ENCODE measurements at regions not wholly inside any gene's neighbourhood (a gene's known extent, or its start where the extent isn't known, plus 50 kb on each side); places are given as distances from the start of the nearest gene placed in this dataset.

DNA sequence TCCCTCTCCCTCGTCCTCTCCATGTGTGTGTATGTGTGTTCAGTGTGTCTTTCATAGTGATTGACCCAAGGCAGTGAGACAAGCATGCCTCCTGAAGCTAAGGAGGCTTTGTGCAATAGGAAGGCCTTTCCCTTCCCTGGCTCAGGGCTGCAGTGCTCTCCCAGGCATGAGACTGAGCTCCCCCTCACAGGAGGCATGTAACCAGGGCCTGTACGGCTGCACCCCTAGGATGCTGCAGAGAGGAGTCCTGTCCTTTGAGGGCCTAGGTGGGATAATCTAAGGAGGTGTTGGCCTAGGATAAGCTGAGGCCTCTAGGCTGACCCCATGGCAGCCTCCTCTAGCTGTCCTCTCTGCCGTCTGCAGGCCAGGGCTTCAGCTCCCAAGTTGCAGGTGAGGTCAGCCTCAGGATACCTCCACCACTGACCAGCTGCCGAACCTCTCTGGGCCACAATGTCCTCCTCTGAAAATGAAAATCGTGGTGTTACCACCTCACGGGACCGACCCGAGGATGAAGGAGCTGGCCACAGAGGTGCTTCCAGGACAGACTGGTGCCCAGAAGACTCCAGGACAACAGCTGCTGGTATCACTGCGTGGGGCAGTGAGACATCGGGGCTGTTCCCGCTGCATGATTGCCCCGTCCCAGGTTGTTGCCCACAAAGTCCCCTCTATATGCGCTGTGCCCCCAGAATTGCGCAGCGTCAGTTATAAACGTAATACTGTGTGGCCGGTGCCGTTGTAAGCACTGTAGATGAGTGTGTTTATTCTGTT, 129.6 kb downstream of the BARX1 start:
- Histone ChIP-seq H3K4me3 (ENCODE audit: low read length) (no peak overlapping the region), H3K9me3 (ENCODE audit: control insufficient read depth, low read depth, low read length) (no peaks in the 10 kb centered on the region), H3K9ac (ENCODE audit: low read length) (no peak overlapping the region), H3K27ac (ENCODE audit: low read length) (no peak overlapping the region), H3K4me1 (ENCODE audit: control insufficient read depth, low read depth, low read length) (no peaks in the 10 kb centered on the region), H3K27me3 (ENCODE audit: control insufficient read depth, insufficient read depth, low read length) (no peaks in the 10 kb centered on the region), H3K36me3 (ENCODE audit: control insufficient read depth, low read depth, low read length) (no peaks in the 10 kb centered on the region)

DNA sequence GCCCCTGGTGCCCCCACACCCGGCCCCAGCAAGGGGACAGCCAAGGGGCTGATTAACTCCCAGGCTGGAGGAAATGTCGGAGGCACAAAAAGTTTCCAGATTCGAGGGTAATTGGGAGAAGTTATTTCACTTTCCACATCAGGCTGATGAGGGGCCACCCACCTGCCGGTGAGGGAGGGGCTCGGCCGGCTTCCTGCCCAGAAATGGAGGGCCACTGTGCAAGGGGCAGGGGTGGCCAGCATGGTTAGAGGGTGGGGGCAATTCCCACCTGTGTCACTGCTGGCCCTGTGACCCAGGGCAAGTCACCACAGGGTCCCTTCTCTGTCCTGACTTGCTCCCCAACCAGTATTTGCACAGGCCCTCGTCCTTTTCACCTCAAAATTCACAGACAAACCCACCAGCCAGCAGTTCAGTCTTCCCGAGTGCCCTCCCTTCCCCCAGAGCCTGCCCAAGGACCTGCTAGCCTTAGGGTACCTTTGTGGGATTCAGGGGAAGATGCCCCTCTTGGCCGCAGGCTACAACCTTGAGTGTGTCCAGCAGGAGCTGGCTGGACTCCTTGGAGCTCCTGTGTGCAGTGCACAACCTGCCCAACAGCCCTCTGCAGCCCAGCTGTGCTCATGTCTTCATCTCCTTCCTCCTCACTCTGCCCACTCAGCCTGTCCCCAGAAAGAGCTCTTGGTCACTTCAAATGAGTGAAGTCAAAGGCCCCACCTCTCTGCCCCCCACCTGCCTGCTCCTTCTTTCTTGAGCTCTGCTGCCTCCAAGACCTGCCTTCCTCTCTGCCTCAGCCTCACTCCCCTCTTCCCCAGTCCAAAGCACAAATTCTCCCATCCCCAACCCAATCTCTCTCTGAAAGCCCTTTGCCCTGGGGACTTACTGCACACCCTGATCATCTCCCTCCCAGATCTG, 130.5 kb downstream of the BARX1 start:
- no peaks in the 10 kb centered on the region for H3K4me1 ChIP-seq (ENCODE audit: control insufficient read depth, low read depth, low read length)
- no peak overlapping the region for H3K4me3 ChIP-seq (ENCODE audit: low read length)
- no peak overlapping the region for H3K9ac ChIP-seq (ENCODE audit: low read length)
- H3K9me3 ChIP-seq (ENCODE audit: control insufficient read depth, low read depth, low read length): no peaks in the 10 kb centered on the region
- no peaks in the 10 kb centered on the region for H3K27me3 ChIP-seq (ENCODE audit: control insufficient read depth, insufficient read depth, low read length)
- no peaks in the 10 kb centered on the region for H3K36me3 ChIP-seq (ENCODE audit: control insufficient read depth, low read depth, low read length)
- no peak overlapping the region for H3K27ac ChIP-seq (ENCODE audit: low read length)

DNA sequence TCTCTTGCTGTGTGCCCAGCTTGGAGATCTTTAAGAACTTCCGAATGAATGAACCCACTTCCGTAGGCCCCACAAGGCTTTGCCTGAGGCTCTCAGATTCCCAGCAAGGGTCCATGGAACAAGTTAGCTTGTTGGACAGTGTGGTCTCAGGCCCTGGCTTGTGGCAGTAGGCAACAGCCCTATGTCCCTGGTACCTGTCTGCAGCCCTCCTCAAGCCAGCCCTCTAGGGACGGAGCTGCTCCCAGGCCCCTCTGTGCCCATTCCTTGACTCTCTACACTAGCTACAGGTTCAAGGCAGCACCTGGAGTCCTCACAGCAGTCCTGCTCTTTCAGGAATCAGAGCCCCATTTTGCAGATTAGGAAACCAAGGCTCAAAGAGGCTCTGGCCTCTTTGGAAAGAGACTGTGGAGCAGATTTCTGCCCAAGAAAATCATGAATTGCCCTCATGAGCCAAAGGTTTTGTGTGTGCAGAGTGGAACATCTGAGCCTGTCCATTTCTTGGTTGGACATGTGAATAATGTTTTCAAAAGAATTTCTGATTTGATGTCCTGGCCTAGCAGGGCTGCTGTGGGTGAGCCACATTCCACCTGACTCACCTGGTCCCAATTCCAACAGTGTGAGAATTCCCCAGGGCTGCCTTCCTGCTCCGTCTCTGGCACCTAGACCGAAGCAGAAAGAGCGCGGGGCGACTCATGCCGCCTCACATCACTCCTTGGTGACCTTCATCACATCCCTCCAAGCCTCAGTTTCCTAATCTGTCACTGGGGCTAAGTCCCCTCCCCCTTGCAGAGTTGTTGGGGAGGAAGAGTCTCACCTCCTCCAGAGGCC, 131.7 kb downstream of the BARX1 start:
- H3K4me1 ChIP-seq (ENCODE audit: control insufficient read depth, low read depth, low read length): no peaks in the 10 kb centered on the region
- no peaks in the 10 kb centered on the region for H3K27me3 ChIP-seq (ENCODE audit: control insufficient read depth, insufficient read depth, low read length)
- H3K9me3 ChIP-seq (ENCODE audit: control insufficient read depth, low read depth, low read length): no peaks in the 10 kb centered on the region
- H3K36me3 ChIP-seq (ENCODE audit: control insufficient read depth, low read depth, low read length): no peaks in the 10 kb centered on the region
- H3K9ac ChIP-seq (ENCODE audit: low read length): no peak overlapping the region
- H3K27ac ChIP-seq (ENCODE audit: low read length): no peak overlapping the region
- H3K4me3 ChIP-seq (ENCODE audit: low read length): no peak overlapping the region

DNA sequence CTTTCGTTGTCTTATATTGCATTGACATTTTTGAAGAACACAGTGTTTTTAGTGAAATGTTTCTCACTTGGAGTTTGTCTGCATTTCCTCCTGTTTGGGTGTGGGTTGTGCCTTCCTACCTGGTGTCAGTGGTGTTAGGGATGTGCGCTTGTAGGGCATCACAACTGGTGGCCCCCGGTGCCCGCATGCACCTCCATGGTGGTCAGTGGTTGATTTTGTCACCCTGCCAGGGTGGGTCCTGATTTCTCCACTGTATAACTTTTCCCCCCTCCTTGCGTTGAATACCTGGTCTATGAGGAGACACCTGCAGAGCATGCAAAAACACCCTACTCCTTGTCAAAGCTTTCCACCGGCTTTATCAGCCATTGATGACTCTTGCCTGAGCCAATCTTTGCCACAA, 132.9 kb downstream of the BARX1 start:
- H3K27me3 ChIP-seq (ENCODE audit: control insufficient read depth, insufficient read depth, low read length): no peaks in the 10 kb centered on the region
- no peaks in the 10 kb centered on the region for H3K9me3 ChIP-seq (ENCODE audit: control insufficient read depth, low read depth, low read length)

DNA sequence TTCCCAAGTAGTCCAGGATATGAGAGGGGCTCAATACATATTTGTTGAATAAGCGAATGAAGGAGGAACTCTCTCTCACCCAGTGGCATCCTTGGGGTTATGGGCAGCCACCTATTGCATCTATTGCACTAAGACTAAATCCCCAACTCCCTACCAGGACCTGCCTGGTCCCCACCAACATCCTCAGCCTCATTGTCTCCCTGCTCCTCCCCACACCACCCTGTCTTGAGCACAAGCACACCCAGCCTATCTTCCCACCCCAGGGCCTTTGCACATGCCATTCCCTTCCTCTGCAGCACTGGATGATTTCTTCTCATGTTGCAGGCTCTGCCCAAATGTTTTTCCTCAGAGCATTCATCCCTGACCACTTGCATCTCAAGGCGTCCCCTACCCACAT, 133.8 kb downstream of the BARX1 start:
- H3K4me3 ChIP-seq (ENCODE audit: low read length): no peak overlapping the region

More for the DNA sequence above, 132.9 kb downstream of the BARX1 start:
- H3K9ac ChIP-seq (ENCODE audit: low read length): no peak overlapping the region
- no peak overlapping the region for H3K4me3 ChIP-seq (ENCODE audit: low read length)
- H3K36me3 ChIP-seq (ENCODE audit: control insufficient read depth, low read depth, low read length): no peaks in the 10 kb centered on the region
- no peak overlapping the region for H3K27ac ChIP-seq (ENCODE audit: low read length)
- no peaks in the 10 kb centered on the region for H3K4me1 ChIP-seq (ENCODE audit: control insufficient read depth, low read depth, low read length)

DNA sequence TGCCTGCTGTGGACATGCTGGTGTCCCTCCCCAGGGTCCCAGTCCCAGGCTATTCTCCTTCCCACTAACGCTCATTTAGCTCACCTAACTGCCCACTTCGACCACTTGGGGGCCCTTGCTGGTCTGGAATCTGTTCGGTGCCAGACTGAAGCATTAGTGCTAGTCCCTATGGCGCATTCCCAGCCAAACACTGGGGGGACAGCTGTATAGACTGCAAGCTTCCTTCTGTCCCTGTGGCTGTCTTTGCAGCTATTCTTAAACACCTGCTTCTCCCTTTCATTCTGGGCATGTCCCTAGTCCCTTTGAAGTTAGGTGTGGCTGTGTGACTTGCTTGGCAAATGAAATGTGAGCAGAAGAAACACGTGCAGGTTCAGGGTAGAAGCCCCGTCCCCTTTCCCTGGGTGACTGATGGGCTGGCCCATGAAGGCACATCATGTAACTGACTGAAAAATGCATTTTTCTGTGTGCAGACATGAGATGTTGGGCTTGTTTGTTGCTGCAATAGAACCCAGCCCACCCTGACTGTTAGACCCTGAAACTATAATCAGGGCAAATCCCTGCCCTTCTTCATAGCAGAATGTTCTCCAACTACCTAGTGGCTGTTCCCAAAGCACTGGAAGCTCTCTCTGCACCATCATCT, 134.4 kb downstream of the BARX1 start:
- Histone ChIP-seq H3K9me3 (ENCODE audit: control insufficient read depth, low read depth, low read length) (no peaks in the 10 kb centered on the region), H3K27ac (ENCODE audit: low read length) (no peak overlapping the region), H3K4me1 (ENCODE audit: control insufficient read depth, low read depth, low read length) (no peaks in the 10 kb centered on the region), H3K9ac (ENCODE audit: low read length) (no peak overlapping the region), H3K4me3 (ENCODE audit: low read length) (no peak overlapping the region), H3K27me3 (ENCODE audit: control insufficient read depth, insufficient read depth, low read length) (no peaks in the 10 kb centered on the region), H3K36me3 (ENCODE audit: control insufficient read depth, low read depth, low read length) (no peaks in the 10 kb centered on the region)

More for the DNA sequence above, 133.8 kb downstream of the BARX1 start:
- no peak overlapping the region for H3K9ac ChIP-seq (ENCODE audit: low read length)
- no peaks in the 10 kb centered on the region for H3K4me1 ChIP-seq (ENCODE audit: control insufficient read depth, low read depth, low read length)
- H3K27me3 ChIP-seq (ENCODE audit: control insufficient read depth, insufficient read depth, low read length): no peaks in the 10 kb centered on the region
- H3K27ac ChIP-seq (ENCODE audit: low read length): no peak overlapping the region
- no peaks in the 10 kb centered on the region for H3K36me3 ChIP-seq (ENCODE audit: control insufficient read depth, low read depth, low read length)
- H3K9me3 ChIP-seq (ENCODE audit: control insufficient read depth, low read depth, low read length): no peaks in the 10 kb centered on the region

DNA sequence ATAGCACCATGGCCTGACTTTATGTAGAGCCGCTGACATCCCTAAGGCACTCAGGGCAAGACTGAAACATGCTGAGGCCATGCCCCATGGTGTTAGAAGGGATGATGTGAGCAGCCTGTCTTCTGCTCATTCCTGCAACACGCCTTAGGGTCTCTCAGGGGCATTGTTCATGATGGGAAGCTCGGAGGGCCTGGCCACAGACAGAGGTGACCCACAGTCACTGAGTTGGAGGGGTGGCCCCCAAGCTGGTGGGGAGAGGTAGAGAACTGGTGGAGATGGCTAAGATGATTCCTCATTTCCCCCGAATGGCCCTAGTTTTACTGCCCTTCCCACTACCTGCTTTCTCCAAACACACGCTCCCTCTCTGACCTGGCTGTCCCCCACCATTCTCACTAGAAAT, 135.2 kb downstream of the BARX1 start:
- Histone ChIP-seq H3K27ac (ENCODE audit: low read length) (no peak overlapping the region), H3K4me1 (ENCODE audit: control insufficient read depth, low read depth, low read length) (no peaks in the 10 kb centered on the region), H3K4me3 (ENCODE audit: low read length) (no peak overlapping the region), H3K27me3 (ENCODE audit: control insufficient read depth, insufficient read depth, low read length) (no peaks in the 10 kb centered on the region), H3K9ac (ENCODE audit: low read length) (no peak overlapping the region), H3K9me3 (ENCODE audit: control insufficient read depth, low read depth, low read length) (no peaks in the 10 kb centered on the region), H3K36me3 (ENCODE audit: control insufficient read depth, low read depth, low read length) (no peaks in the 10 kb centered on the region)

DNA sequence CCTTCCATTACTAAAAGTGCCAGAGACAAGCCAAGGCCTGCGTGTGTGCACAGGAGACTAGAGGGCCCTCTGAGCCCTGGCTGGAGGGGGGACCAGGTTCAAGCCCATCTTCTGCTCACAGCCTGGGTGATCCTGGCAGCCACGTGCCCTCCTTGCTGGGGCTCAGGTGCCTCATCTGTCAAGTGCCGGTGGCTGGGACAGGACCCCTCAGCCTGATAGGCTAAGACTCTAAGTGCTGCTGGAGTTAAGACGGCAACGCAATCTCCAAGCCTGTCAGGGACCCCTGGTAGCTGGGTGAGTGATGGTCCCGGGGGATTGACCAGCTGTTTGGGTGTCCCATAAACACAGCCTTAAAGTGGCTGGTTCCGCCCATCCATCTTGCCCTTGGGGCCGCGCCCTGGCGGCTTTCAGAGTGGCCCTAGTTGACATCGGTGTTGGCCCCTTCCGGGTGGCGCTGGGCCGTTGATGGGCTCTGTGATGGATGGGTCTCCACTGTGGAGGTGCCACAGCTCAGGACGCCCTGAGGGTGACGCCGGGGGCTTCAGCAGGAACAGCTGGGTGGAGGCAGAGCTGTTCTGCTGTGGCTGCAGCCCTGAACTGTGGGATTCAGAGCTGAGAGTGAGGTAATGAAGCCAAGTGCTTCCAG, 136.2 kb downstream of the BARX1 start:
- Histone ChIP-seq H3K27me3 (ENCODE audit: control insufficient read depth, insufficient read depth, low read length) (no peaks in the 10 kb centered on the region), H3K9ac (ENCODE audit: low read length) (no peak overlapping the region), H3K27ac (ENCODE audit: low read length) (no peak overlapping the region), H3K36me3 (ENCODE audit: control insufficient read depth, low read depth, low read length) (no peaks in the 10 kb centered on the region), H3K9me3 (ENCODE audit: control insufficient read depth, low read depth, low read length) (no peaks in the 10 kb centered on the region), H3K4me3 (ENCODE audit: low read length) (no peak overlapping the region), H3K4me1 (ENCODE audit: control insufficient read depth, low read depth, low read length) (peaks cover 8% of the 10 kb centered on the region)

DNA sequence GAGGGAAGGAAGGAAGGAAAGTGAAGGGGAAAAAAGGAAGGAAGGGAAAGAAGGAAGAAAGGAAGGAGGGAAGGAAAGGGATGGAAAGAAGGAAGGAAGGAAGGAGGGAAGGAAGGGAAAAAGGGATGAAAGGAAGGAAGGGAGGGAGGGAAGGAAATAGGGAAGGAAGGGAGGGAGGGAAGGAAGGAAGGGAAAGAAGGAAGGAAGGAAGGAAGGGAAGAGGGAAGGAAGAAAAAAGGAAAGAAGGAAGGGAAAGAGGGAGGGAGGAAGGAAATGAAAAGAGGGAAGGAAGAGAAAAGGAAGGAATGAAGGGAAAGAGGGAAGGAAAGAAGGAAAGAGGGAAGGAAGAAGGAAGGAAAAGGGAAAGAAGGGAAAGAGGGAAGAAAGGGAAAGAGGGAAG, 136.9 kb downstream of the BARX1 start:
- Histone ChIP-seq H3K4me3 (ENCODE audit: low read length) (no peak overlapping the region), H3K9ac (ENCODE audit: low read length) (no peak overlapping the region), H3K9me3 (ENCODE audit: control insufficient read depth, low read depth, low read length) (no peaks in the 10 kb centered on the region), H3K36me3 (ENCODE audit: control insufficient read depth, low read depth, low read length) (no peaks in the 10 kb centered on the region), H3K27me3 (ENCODE audit: control insufficient read depth, insufficient read depth, low read length) (no peaks in the 10 kb centered on the region), H3K27ac (ENCODE audit: low read length) (no peak overlapping the region), H3K4me1 (ENCODE audit: control insufficient read depth, low read depth, low read length) (peaks cover 12% of the 10 kb centered on the region)

DNA sequence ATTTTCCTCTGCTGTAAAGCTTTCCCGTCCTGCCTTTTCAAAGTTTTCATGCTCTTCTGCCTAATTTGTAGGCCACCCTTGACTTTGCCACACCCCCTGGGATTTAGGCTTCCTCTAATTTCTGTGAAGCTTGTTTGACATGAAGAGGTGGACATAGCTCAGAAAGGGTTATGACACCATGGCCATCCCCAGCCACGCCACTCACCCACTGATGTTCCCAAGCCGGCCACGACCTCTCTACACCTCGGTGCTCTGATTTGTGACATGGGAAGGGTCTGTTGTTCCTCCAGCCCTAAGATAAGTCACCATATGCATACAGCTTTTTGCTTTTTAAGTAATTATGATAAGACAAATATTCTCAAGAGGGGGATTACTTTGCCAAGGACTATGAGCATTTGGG, 139.5 kb downstream of the BARX1 start:
- H3K4me3 ChIP-seq (ENCODE audit: low read length): no peak overlapping the region
- H3K9me3 ChIP-seq (ENCODE audit: control insufficient read depth, low read depth, low read length): no peaks in the 10 kb centered on the region
- H3K27me3 ChIP-seq (ENCODE audit: control insufficient read depth, insufficient read depth, low read length): no peaks in the 10 kb centered on the region
- H3K27ac ChIP-seq (ENCODE audit: low read length): no peak overlapping the region
- no peak overlapping the region for H3K9ac ChIP-seq (ENCODE audit: low read length)
- no peaks in the 10 kb centered on the region for H3K36me3 ChIP-seq (ENCODE audit: control insufficient read depth, low read depth, low read length)
- peaks cover 12% of the 10 kb centered on the region for H3K4me1 ChIP-seq (ENCODE audit: control insufficient read depth, low read depth, low read length)
